ENCODE measurements at regions not wholly inside any gene's neighbourhood (a gene's known extent, or its start where the extent isn't known, plus 50 kb on each side); places are given as distances from the start of the nearest gene placed in this dataset.

GRCh38 chr10:10271639-10272192 lies 746.0 kb upstream of the CELF2 start:
- no peaks in the 10 kb centered on the region for H3K9me3 ChIP-seq (ENCODE audit: control insufficient read depth in 2 of 2, insufficient read depth in 1 of 2, low read depth in 1 of 2, low read length in 1 of 2)
- WGBS, 2 donors, result 96 to 98% methylated on average over 1 of the region's 1 CpG

GRCh38 chr10:10273661-10274060 lies 744.0 kb upstream of the CELF2 start:
- H3K4me1 ChIP-seq (ENCODE audit: control insufficient read depth in 2 of 2, insufficient read depth in 2 of 2, low read length in 1 of 2), result no peaks in the 10 kb centered on the region
- no peaks in the 10 kb centered on the region for H3K9me3 ChIP-seq (ENCODE audit: control insufficient read depth in 2 of 2, insufficient read depth in 1 of 2, low read depth in 1 of 2, low read length in 1 of 2)
- H3K27me3 ChIP-seq (ENCODE audit: control insufficient read depth in 1 of 2, insufficient read depth in 2 of 2, low read length in 2 of 2), result no peaks in the 10 kb centered on the region
- H3K4me3 ChIP-seq (ENCODE audit: low read depth in 1 of 2, low read length in 2 of 2), result no peak overlapping the region
- H3K27ac ChIP-seq (ENCODE audit: low read depth in 2 of 2, low read length in 1 of 2), result no peak overlapping the region
- 68 to 71% methylated on average over 3 of the region's 3 CpGs for WGBS, 2 donors
- H3K36me3 ChIP-seq (ENCODE audit: control insufficient read depth in 2 of 2, insufficient read depth in 2 of 2, low read length in 1 of 2), result no peaks in the 10 kb centered on the region

More at GRCh38 chr10:10271639-10272192, 746.0 kb upstream of the CELF2 start:
- Histone ChIP-seq H3K4me1 (ENCODE audit: control insufficient read depth in 2 of 2, insufficient read depth in 2 of 2, low read length in 1 of 2) (no peaks in the 10 kb centered on the region), H3K4me3 (ENCODE audit: low read depth in 1 of 2, low read length in 2 of 2) (no peak overlapping the region), H3K36me3 (ENCODE audit: control insufficient read depth in 2 of 2, insufficient read depth in 2 of 2, low read length in 1 of 2) (no peaks in the 10 kb centered on the region), H3K27me3 (ENCODE audit: control insufficient read depth in 1 of 2, insufficient read depth in 2 of 2, low read length in 2 of 2) (no peaks in the 10 kb centered on the region), H3K27ac (ENCODE audit: low read depth in 2 of 2, low read length in 1 of 2) (no peak overlapping the region)

GRCh38 chr10:10279906-10280305 lies 737.8 kb upstream of the CELF2 start:
- no peaks in the 10 kb centered on the region for H3K36me3 ChIP-seq (ENCODE audit: control insufficient read depth in 2 of 2, insufficient read depth in 2 of 2, low read length in 1 of 2)
- H3K4me1 ChIP-seq (ENCODE audit: control insufficient read depth in 2 of 2, insufficient read depth in 2 of 2, low read length in 1 of 2), result no peaks in the 10 kb centered on the region
- H3K27me3 ChIP-seq (ENCODE audit: control insufficient read depth in 1 of 2, insufficient read depth in 2 of 2, low read length in 2 of 2), result no peaks in the 10 kb centered on the region
- H3K4me3 ChIP-seq (ENCODE audit: low read depth in 1 of 2, low read length in 2 of 2), result no peak overlapping the region
- H3K27ac ChIP-seq (ENCODE audit: low read depth in 2 of 2, low read length in 1 of 2), result no peak overlapping the region
- no peaks in the 10 kb centered on the region for H3K9me3 ChIP-seq (ENCODE audit: control insufficient read depth in 2 of 2, insufficient read depth in 1 of 2, low read depth in 1 of 2, low read length in 1 of 2)
- 50 to 52% methylated on average over 4 of the region's 4 CpGs for WGBS, 2 donors

- WGBS, 2 donors, result 66 to 84% methylated on average over 4 of the region's 4 CpGs
Measured at GRCh38 chr10:10292501-10292900, 725.2 kb upstream of the CELF2 start.

GRCh38 chr10:10293041-10293440 lies 724.6 kb upstream of the CELF2 start:
- Histone ChIP-seq H3K27me3 (ENCODE audit: control insufficient read depth in 1 of 2, insufficient read depth in 2 of 2, low read length in 2 of 2) (no peaks in the 10 kb centered on the region), H3K27ac (ENCODE audit: low read depth in 2 of 2, low read length in 1 of 2) (no peak overlapping the region), H3K4me3 (ENCODE audit: low read depth in 1 of 2, low read length in 2 of 2) (no peak overlapping the region), H3K9me3 (ENCODE audit: control insufficient read depth in 2 of 2, insufficient read depth in 1 of 2, low read depth in 1 of 2, low read length in 1 of 2) (no peaks in the 10 kb centered on the region), H3K4me1 (ENCODE audit: control insufficient read depth in 2 of 2, insufficient read depth in 2 of 2, low read length in 1 of 2) (no peaks in the 10 kb centered on the region), H3K36me3 (ENCODE audit: control insufficient read depth in 2 of 2, insufficient read depth in 2 of 2, low read length in 1 of 2) (no peaks in the 10 kb centered on the region)
- WGBS, 2 donors, result 20 to 31% methylated on average over 1 of the region's 1 CpG

More at GRCh38 chr10:10292501-10292900, 725.2 kb upstream of the CELF2 start:
- no peaks in the 10 kb centered on the region for H3K4me1 ChIP-seq (ENCODE audit: control insufficient read depth in 2 of 2, insufficient read depth in 2 of 2, low read length in 1 of 2)
- no peak overlapping the region for H3K27ac ChIP-seq (ENCODE audit: low read depth in 2 of 2, low read length in 1 of 2)
- no peaks in the 10 kb centered on the region for H3K27me3 ChIP-seq (ENCODE audit: control insufficient read depth in 1 of 2, insufficient read depth in 2 of 2, low read length in 2 of 2)
- H3K4me3 ChIP-seq (ENCODE audit: low read depth in 1 of 2, low read length in 2 of 2), result no peak overlapping the region
- H3K36me3 ChIP-seq (ENCODE audit: control insufficient read depth in 2 of 2, insufficient read depth in 2 of 2, low read length in 1 of 2), result no peaks in the 10 kb centered on the region
- H3K9me3 ChIP-seq (ENCODE audit: control insufficient read depth in 2 of 2, insufficient read depth in 1 of 2, low read depth in 1 of 2, low read length in 1 of 2), result no peaks in the 10 kb centered on the region

- WGBS, 2 donors, result 42 to 43% methylated on average over 7 of the region's 7 CpGs
- H3K4me3 ChIP-seq (ENCODE audit: low read depth in 1 of 2, low read length in 2 of 2), result no peak overlapping the region
Measured at GRCh38 chr10:10293481-10293951, 724.2 kb upstream of the CELF2 start.

GRCh38 chr10:10294184-10294880 lies 723.3 kb upstream of the CELF2 start:
- Histone ChIP-seq H3K27ac (ENCODE audit: low read depth in 2 of 2, low read length in 1 of 2) (no peak overlapping the region), H3K9me3 (ENCODE audit: control insufficient read depth in 2 of 2, insufficient read depth in 1 of 2, low read depth in 1 of 2, low read length in 1 of 2) (no peaks in the 10 kb centered on the region), H3K4me1 (ENCODE audit: control insufficient read depth in 2 of 2, insufficient read depth in 2 of 2, low read length in 1 of 2) (no peaks in the 10 kb centered on the region), H3K4me3 (ENCODE audit: low read depth in 1 of 2, low read length in 2 of 2) (no peak overlapping the region), H3K36me3 (ENCODE audit: control insufficient read depth in 2 of 2, insufficient read depth in 2 of 2, low read length in 1 of 2) (no peaks in the 10 kb centered on the region), H3K27me3 (ENCODE audit: control insufficient read depth in 1 of 2, insufficient read depth in 2 of 2, low read length in 2 of 2) (no peaks in the 10 kb centered on the region)
- WGBS, 2 donors, result 77 to 82% methylated on average over 9 of the region's 9 CpGs

More at GRCh38 chr10:10293481-10293951, 724.2 kb upstream of the CELF2 start:
- H3K27me3 ChIP-seq (ENCODE audit: control insufficient read depth in 1 of 2, insufficient read depth in 2 of 2, low read length in 2 of 2), result no peaks in the 10 kb centered on the region
- H3K4me1 ChIP-seq (ENCODE audit: control insufficient read depth in 2 of 2, insufficient read depth in 2 of 2, low read length in 1 of 2), result no peaks in the 10 kb centered on the region
- no peak overlapping the region for H3K27ac ChIP-seq (ENCODE audit: low read depth in 2 of 2, low read length in 1 of 2)
- H3K36me3 ChIP-seq (ENCODE audit: control insufficient read depth in 2 of 2, insufficient read depth in 2 of 2, low read length in 1 of 2), result no peaks in the 10 kb centered on the region
- no peaks in the 10 kb centered on the region for H3K9me3 ChIP-seq (ENCODE audit: control insufficient read depth in 2 of 2, insufficient read depth in 1 of 2, low read depth in 1 of 2, low read length in 1 of 2)

GRCh38 chr10:10294881-10295529 lies 722.7 kb upstream of the CELF2 start:
- whole genome bisulfite sequencing, 2 donors, result 73 to 75% methylated on average over 29 of the region's 29 CpGs
- no peaks in the 10 kb centered on the region for H3K27me3 ChIP-seq (ENCODE audit: control insufficient read depth in 1 of 2, insufficient read depth in 2 of 2, low read length in 2 of 2)
- no peak overlapping the region for H3K27ac ChIP-seq (ENCODE audit: low read depth in 2 of 2, low read length in 1 of 2)
- no peaks in the 10 kb centered on the region for H3K36me3 ChIP-seq (ENCODE audit: control insufficient read depth in 2 of 2, insufficient read depth in 2 of 2, low read length in 1 of 2)
- no peak overlapping the region for H3K4me3 ChIP-seq (ENCODE audit: low read depth in 1 of 2, low read length in 2 of 2)
- no peaks in the 10 kb centered on the region for H3K9me3 ChIP-seq (ENCODE audit: control insufficient read depth in 2 of 2, insufficient read depth in 1 of 2, low read depth in 1 of 2, low read length in 1 of 2)
- H3K4me1 ChIP-seq (ENCODE audit: control insufficient read depth in 2 of 2, insufficient read depth in 2 of 2, low read length in 1 of 2), result no peaks in the 10 kb centered on the region

- Histone ChIP-seq H3K4me3 (ENCODE audit: low read depth in 1 of 2, low read length in 2 of 2) (no peak overlapping the region), H3K36me3 (ENCODE audit: control insufficient read depth in 2 of 2, insufficient read depth in 2 of 2, low read length in 1 of 2) (no peaks in the 10 kb centered on the region), H3K4me1 (ENCODE audit: control insufficient read depth in 2 of 2, insufficient read depth in 2 of 2, low read length in 1 of 2) (no peaks in the 10 kb centered on the region), H3K27ac (ENCODE audit: low read depth in 2 of 2, low read length in 1 of 2) (no peak overlapping the region), H3K9me3 (ENCODE audit: control insufficient read depth in 2 of 2, insufficient read depth in 1 of 2, low read depth in 1 of 2, low read length in 1 of 2) (no peaks in the 10 kb centered on the region), H3K27me3 (ENCODE audit: control insufficient read depth in 1 of 2, insufficient read depth in 2 of 2, low read length in 2 of 2) (no peaks in the 10 kb centered on the region)
- 63 to 69% methylated on average over 10 of the region's 10 CpGs for WGBS, 2 donors
Measured at GRCh38 chr10:10295537-10295936, 722.1 kb upstream of the CELF2 start.

All from esophagus (tissue), 2 donors.